ENCODE measurements at regions not wholly inside any gene's neighbourhood (a gene's known extent, or its start where the extent isn't known, plus 50 kb on each side); places are given as distances from the start of the nearest gene placed in this dataset.

DNA sequence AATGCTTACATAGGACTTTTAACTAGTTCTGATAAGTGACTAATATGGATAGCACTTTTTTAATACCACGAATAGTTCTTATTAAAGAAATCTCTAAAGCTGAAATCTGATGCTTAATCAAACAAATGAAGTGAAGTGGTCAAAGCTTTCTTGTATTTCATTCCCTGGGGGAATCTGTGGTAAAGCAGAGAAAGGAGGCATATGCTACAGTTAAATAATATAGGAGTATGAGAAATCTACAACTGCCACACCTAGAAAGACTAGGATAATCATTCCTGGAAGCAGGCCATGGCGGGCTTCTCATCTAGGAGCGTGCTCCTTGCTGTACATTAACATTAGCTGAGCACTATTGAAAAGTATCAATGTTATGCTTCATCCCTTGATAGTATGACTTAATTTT lies 835.7 kb downstream of the OTOL1 start:
- Histone ChIP-seq H3K9me3 (ENCODE audit: insufficient read depth, low read depth, low read length) (peaks cover 4% of the 10 kb centered on the region; the same call in 1 of the 2 replicates), H3K9me2 (replicated peaks; ENCODE audit: low read depth, low read length) (no peaks in the 10 kb centered on the region), H2AFZ (ENCODE audit: low read length) (no peak overlapping the region), H3K4me1 (ENCODE audit: insufficient read depth, low read length, poor library complexity, severe bottlenecking) (no peaks in the 10 kb centered on the region), H3F3A (ENCODE audit: low read depth) (no peaks in the 10 kb centered on the region), H3K36me3 (ENCODE audit: insufficient read depth, low read length) (no peaks in the 10 kb centered on the region), H3K9ac (ENCODE audit: low read depth, low read length, poor library complexity, severe bottlenecking) (no peak overlapping the region), H3K79me2 (ENCODE audit: insufficient read depth, low read length) (no peaks in the 10 kb centered on the region), H3K27me3 (ENCODE audit: insufficient read depth, low read length, poor library complexity, severe bottlenecking) (no peaks in the 10 kb centered on the region), H4K20me1 (ENCODE audit: insufficient read depth, low read length, poor library complexity, severe bottlenecking) (no peaks in the 10 kb centered on the region), H3K4me3 (ENCODE audit: low read length, poor library complexity, severe bottlenecking) (no peak overlapping the region), H3K4me2 (ENCODE audit: low read depth, low read length, poor library complexity, severe bottlenecking) (no peak overlapping the region)
- TF ChIP-seq, protein P1, sequence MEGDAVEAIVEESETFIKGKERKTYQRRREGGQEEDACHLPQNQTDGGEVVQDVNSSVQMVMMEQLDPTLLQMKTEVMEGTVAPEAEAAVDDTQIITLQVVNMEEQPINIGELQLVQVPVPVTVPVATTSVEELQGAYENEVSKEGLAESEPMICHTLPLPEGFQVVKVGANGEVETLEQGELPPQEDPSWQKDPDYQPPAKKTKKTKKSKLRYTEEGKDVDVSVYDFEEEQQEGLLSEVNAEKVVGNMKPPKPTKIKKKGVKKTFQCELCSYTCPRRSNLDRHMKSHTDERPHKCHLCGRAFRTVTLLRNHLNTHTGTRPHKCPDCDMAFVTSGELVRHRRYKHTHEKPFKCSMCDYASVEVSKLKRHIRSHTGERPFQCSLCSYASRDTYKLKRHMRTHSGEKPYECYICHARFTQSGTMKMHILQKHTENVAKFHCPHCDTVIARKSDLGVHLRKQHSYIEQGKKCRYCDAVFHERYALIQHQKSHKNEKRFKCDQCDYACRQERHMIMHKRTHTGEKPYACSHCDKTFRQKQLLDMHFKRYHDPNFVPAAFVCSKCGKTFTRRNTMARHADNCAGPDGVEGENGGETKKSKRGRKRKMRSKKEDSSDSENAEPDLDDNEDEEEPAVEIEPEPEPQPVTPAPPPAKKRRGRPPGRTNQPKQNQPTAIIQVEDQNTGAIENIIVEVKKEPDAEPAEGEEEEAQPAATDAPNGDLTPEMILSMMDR (conservative IDR thresholded peaks at IDR 0.05; ENCODE audit: low read length), result no peak
- TF ChIP-seq EZH2phosphoT487 (IDR thresholded peaks at IDR 0.05; ENCODE audit: borderline replicate concordance), result no peak

DNA sequence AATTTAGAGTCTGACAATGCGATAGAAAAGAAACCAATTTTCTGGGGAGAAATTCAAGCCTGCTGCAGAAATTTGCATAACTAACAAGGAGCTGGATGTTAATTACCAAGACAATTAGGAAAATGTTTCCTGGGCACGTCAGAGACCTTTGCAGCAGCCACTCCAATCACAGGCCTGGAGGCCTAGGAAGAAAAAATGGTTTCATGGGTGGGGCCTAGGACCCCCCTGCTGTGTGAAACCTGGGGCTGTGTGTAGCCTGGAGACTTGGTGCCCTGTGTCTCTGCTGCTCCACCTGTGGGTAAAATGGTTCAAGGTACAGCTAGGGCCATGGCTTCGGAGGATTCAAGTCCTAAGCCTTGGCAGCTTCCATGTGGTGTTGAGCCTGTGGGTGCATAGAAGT lies 837.9 kb downstream of the OTOL1 start:
- Histone ChIP-seq H3K27me3 (ENCODE audit: insufficient read depth, low read length, poor library complexity, severe bottlenecking) (no peaks in the 10 kb centered on the region), H3K9me2 (replicated peaks; ENCODE audit: low read depth, low read length) (no peaks in the 10 kb centered on the region), H3F3A (ENCODE audit: low read depth) (no peaks in the 10 kb centered on the region), H3K4me1 (ENCODE audit: insufficient read depth, low read length, poor library complexity, severe bottlenecking) (peaks cover 13% of the 10 kb centered on the region), H3K9ac (ENCODE audit: low read depth, low read length, poor library complexity, severe bottlenecking) (no peak overlapping the region), H3K79me2 (ENCODE audit: insufficient read depth, low read length) (no peaks in the 10 kb centered on the region), H2AFZ (ENCODE audit: low read length) (no peak overlapping the region), H3K9me3 (ENCODE audit: insufficient read depth, low read depth, low read length) (peaks cover 4% of the 10 kb centered on the region; the same call in 1 of the 2 replicates), H3K4me3 (ENCODE audit: low read length, poor library complexity, severe bottlenecking) (no peak overlapping the region), H3K36me3 (ENCODE audit: insufficient read depth, low read length) (no peaks in the 10 kb centered on the region), H4K20me1 (ENCODE audit: insufficient read depth, low read length, poor library complexity, severe bottlenecking) (no peaks in the 10 kb centered on the region), H3K4me2 (ENCODE audit: low read depth, low read length, poor library complexity, severe bottlenecking) (no peak overlapping the region)
- no peak for TF ChIP-seq EZH2phosphoT487 (IDR thresholded peaks at IDR 0.05; ENCODE audit: borderline replicate concordance)

GRCh38 chr3:162337630-162338029 lies 841.0 kb downstream of the OTOL1 start:
- H3K9me2 ChIP-seq (replicated peaks; ENCODE audit: low read depth, low read length), result no peaks in the 10 kb centered on the region
- TF ChIP-seq, protein P1 (conservative IDR thresholded peaks at IDR 0.05; ENCODE audit: low read length), result no peak
- H3K79me2 ChIP-seq (ENCODE audit: insufficient read depth, low read length), result no peaks in the 10 kb centered on the region
- peaks cover 13% of the 10 kb centered on the region for H3K4me1 ChIP-seq (ENCODE audit: insufficient read depth, low read length, poor library complexity, severe bottlenecking)
- no peak overlapping the region for H3K9ac ChIP-seq (ENCODE audit: low read depth, low read length, poor library complexity, severe bottlenecking)
- no peaks in the 10 kb centered on the region for H3F3A ChIP-seq (ENCODE audit: low read depth)
- no peak overlapping the region for H3K4me3 ChIP-seq (ENCODE audit: low read length, poor library complexity, severe bottlenecking)
- no peaks in the 10 kb centered on the region for H4K20me1 ChIP-seq (ENCODE audit: insufficient read depth, low read length, poor library complexity, severe bottlenecking)
- H3K9me3 ChIP-seq (ENCODE audit: insufficient read depth, low read depth, low read length), result peaks cover 4% of the 10 kb centered on the region; the same call in 1 of the 2 replicates
- no peak overlapping the region for H2AFZ ChIP-seq (ENCODE audit: low read length)
- no peak overlapping the region for H3K4me2 ChIP-seq (ENCODE audit: low read depth, low read length, poor library complexity, severe bottlenecking)
- no peaks in the 10 kb centered on the region for H3K36me3 ChIP-seq (ENCODE audit: insufficient read depth, low read length)
- no peaks in the 10 kb centered on the region for H3K27me3 ChIP-seq (ENCODE audit: insufficient read depth, low read length, poor library complexity, severe bottlenecking)

DNA sequence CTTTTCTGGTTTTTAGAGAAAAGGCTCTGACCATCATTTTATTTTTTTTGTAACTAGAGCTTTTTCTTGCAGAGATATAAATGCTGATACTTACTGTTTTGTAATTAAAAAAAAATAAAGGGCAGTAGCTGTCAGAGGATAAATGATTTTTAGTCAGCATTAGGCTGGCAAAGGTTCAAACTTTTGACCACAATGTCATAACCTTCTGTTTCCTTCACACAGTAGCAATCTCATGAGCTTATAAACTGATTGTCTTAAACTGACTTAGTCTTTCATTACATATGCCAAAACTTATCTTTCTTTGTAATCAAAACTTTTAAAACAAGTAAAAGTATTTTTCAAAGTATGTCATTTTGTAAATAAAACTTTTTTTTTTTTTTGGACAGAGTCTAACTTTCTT lies 841.9 kb downstream of the OTOL1 start:
- H3K9me2 ChIP-seq (replicated peaks; ENCODE audit: low read depth, low read length), result no peaks in the 10 kb centered on the region
- H3K4me3 ChIP-seq (ENCODE audit: low read length, poor library complexity, severe bottlenecking), result no peak overlapping the region
- no peaks in the 10 kb centered on the region for H3K27me3 ChIP-seq (ENCODE audit: insufficient read depth, low read length, poor library complexity, severe bottlenecking)
- H3K79me2 ChIP-seq (ENCODE audit: insufficient read depth, low read length), result no peaks in the 10 kb centered on the region
- TF ChIP-seq, protein P1 (conservative IDR thresholded peaks at IDR 0.05; ENCODE audit: low read length), result no peak
- TF ChIP-seq EZH2phosphoT487 (IDR thresholded peaks at IDR 0.05; ENCODE audit: borderline replicate concordance), result no peak
- no peaks in the 10 kb centered on the region for H3K36me3 ChIP-seq (ENCODE audit: insufficient read depth, low read length)
- H3K9ac ChIP-seq (ENCODE audit: low read depth, low read length, poor library complexity, severe bottlenecking), result no peak overlapping the region
- H2AFZ ChIP-seq (ENCODE audit: low read length), result no peak overlapping the region
- no peak overlapping the region for H3K4me2 ChIP-seq (ENCODE audit: low read depth, low read length, poor library complexity, severe bottlenecking)
- no peaks in the 10 kb centered on the region for H3F3A ChIP-seq (ENCODE audit: low read depth)
- peaks cover 4% of the 10 kb centered on the region; the same call in 1 of the 2 replicates for H3K9me3 ChIP-seq (ENCODE audit: insufficient read depth, low read depth, low read length)
- H4K20me1 ChIP-seq (ENCODE audit: insufficient read depth, low read length, poor library complexity, severe bottlenecking), result no peaks in the 10 kb centered on the region
- H3K4me1 ChIP-seq (ENCODE audit: insufficient read depth, low read length, poor library complexity, severe bottlenecking), result peaks cover 13% of the 10 kb centered on the region

All from Loucy (cell line).